ENCODE measurements at regions not wholly inside any gene's neighbourhood (a gene's known extent, or its start where the extent isn't known, plus 50 kb on each side); places are given as distances from the start of the nearest gene placed in this dataset.

- ATAC-seq = no peak
- Histone ChIP-seq H3K4me3 (ENCODE audit: low read length) (no peak overlapping the region), H3K9me3 (ENCODE audit: control insufficient read depth, insufficient read depth, low read length) (no peaks in the 10 kb centered on the region), H3K4me1 (ENCODE audit: control insufficient read depth, insufficient read depth, low read length) (no peaks in the 10 kb centered on the region), H3K36me3 (ENCODE audit: control insufficient read depth, insufficient read depth, low read length) (no peaks in the 10 kb centered on the region), H3K27me3 (ENCODE audit: control insufficient read depth, insufficient read depth, low read length) (no peaks in the 10 kb centered on the region), H3K27ac (ENCODE audit: low read length) (no peak overlapping the region)
- Mint-ChIP-seq H3K4me3 (no peak overlapping the region), H3K27me3 (ENCODE audit: low read depth in 2 of 2) (peaks cover 31 to 61% of the 10 kb centered on the region in 2 donors), H3K9me3 (no peaks in the 10 kb centered on the region), H3K4me1 (peaks cover 0 to 5% of the 10 kb centered on the region in 2 donors), H3K27ac (no peak overlapping the region), H3K36me3 (no peaks in the 10 kb centered on the region)
- TF ChIP-seq, protein P1, sequence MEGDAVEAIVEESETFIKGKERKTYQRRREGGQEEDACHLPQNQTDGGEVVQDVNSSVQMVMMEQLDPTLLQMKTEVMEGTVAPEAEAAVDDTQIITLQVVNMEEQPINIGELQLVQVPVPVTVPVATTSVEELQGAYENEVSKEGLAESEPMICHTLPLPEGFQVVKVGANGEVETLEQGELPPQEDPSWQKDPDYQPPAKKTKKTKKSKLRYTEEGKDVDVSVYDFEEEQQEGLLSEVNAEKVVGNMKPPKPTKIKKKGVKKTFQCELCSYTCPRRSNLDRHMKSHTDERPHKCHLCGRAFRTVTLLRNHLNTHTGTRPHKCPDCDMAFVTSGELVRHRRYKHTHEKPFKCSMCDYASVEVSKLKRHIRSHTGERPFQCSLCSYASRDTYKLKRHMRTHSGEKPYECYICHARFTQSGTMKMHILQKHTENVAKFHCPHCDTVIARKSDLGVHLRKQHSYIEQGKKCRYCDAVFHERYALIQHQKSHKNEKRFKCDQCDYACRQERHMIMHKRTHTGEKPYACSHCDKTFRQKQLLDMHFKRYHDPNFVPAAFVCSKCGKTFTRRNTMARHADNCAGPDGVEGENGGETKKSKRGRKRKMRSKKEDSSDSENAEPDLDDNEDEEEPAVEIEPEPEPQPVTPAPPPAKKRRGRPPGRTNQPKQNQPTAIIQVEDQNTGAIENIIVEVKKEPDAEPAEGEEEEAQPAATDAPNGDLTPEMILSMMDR (IDR thresholded peaks at IDR 0.05) = no peak
- no peak for DNase-seq
- intact Hi-C loops (cut with micrococcal nuclease) = no loop called here
- WGBS (ENCODE audit: insufficient coverage) = 65% methylated on average over 7 of the region's 7 CpGs
Measured at GRCh38 chr2:176763851-176764404, 448.7 kb upstream of the HNRNPA3 start.

DNA sequence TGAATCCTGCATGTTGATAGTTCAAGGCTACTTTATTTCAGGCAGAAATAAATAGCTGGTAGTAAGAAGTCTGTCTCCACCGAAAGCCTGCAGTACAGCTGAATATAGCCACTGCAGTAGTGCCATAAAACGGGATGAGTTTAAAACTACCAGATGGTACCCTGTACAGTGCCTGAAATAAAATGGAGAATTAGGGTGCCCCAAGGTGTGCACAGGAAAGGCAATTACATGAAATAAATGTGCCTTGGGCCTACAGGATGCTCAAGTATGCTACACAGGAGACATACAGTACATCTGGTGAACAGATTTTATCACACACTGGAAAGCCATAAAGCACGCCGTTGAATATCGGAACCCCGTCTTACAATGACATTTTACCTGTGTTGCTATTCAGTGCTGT lies 447.7 kb upstream of the HNRNPA3 start:
- Histone ChIP-seq H3K27ac (ENCODE audit: low read length) (no peak overlapping the region), H3K27me3 (ENCODE audit: control insufficient read depth, insufficient read depth, low read length) (no peaks in the 10 kb centered on the region), H3K4me3 (ENCODE audit: low read length) (no peak overlapping the region), H3K4me1 (ENCODE audit: control insufficient read depth, insufficient read depth, low read length) (no peaks in the 10 kb centered on the region), H3K9me3 (ENCODE audit: control insufficient read depth, insufficient read depth, low read length) (no peaks in the 10 kb centered on the region), H3K36me3 (ENCODE audit: control insufficient read depth, insufficient read depth, low read length) (no peaks in the 10 kb centered on the region)
- Mint-ChIP-seq H3K4me1 (peaks cover 0 to 9% of the 10 kb centered on the region in 2 donors), H3K4me3 (no peak overlapping the region), H3K36me3 (no peaks in the 10 kb centered on the region), H3K27ac (no peak overlapping the region), H3K9me3 (no peaks in the 10 kb centered on the region), H3K27me3 (ENCODE audit: low read depth in 2 of 2) (peaks cover 39 to 57% of the 10 kb centered on the region in 2 donors)
- DNase-seq (no peak), ATAC-seq (no peak)
- intact Hi-C loops (cut with micrococcal nuclease) = no loop called here
- 91% methylated on average over 6 of the region's 6 CpGs for WGBS (ENCODE audit: insufficient coverage)
- TF ChIP-seq, protein P1 (IDR thresholded peaks at IDR 0.05) = no peak

- no peaks in the 10 kb centered on the region for H3K36me3 Mint-ChIP-seq
- 95% methylated on average over 9 of the region's 9 CpGs for WGBS (ENCODE audit: insufficient coverage)
- DNase-seq (no peak), ATAC-seq (no peak)
- no peak overlapping the region for H3K27ac Mint-ChIP-seq
- H3K27me3 Mint-ChIP-seq (ENCODE audit: low read depth in 2 of 2) = peaks cover 39 to 51% of the 10 kb centered on the region in 2 donors
- Histone ChIP-seq H3K9me3 (ENCODE audit: control insufficient read depth, insufficient read depth, low read length) (no peaks in the 10 kb centered on the region), H3K4me3 (ENCODE audit: low read length) (no peak overlapping the region), H3K27me3 (ENCODE audit: control insufficient read depth, insufficient read depth, low read length) (no peaks in the 10 kb centered on the region), H3K4me1 (ENCODE audit: control insufficient read depth, insufficient read depth, low read length) (no peaks in the 10 kb centered on the region), H3K27ac (ENCODE audit: low read length) (no peak overlapping the region), H3K36me3 (ENCODE audit: control insufficient read depth, insufficient read depth, low read length) (no peaks in the 10 kb centered on the region)
- no peak overlapping the region for H3K4me3 Mint-ChIP-seq
- TF ChIP-seq, protein P1 (IDR thresholded peaks at IDR 0.05) = no peak
- H3K9me3 Mint-ChIP-seq = no peaks in the 10 kb centered on the region
- H3K4me1 Mint-ChIP-seq = peaks cover 0 to 9% of the 10 kb centered on the region in 2 donors
- intact Hi-C loops (cut with micrococcal nuclease) = no loop called here
Measured at GRCh38 chr2:176766005-176766404, 446.6 kb upstream of the HNRNPA3 start.

DNA sequence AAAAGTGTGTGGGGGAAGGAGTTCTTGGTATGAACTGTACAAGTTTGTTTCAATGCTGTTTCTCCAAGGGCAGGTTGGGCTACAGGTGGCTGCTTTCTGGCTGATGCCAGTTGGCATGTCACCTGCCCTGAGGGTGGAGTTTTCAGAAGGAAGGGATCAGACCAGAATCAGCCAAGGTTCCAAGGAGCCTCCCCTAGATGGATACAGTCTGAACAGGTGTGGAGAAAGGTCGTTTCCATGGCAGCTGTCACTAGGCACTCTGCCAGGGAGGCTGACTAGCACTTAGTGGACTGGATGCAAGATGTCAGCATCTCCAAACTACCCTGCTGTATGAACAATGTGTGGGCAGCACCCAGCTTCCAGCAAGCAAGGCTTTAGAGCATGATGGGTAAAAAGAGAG lies 444.4 kb upstream of the HNRNPA3 start:
- H3K4me1 ChIP-seq (ENCODE audit: control insufficient read depth, insufficient read depth, low read length) = no peaks in the 10 kb centered on the region
- peaks cover 5% of the 10 kb centered on the region for H3K9me3 ChIP-seq (ENCODE audit: control insufficient read depth, insufficient read depth, low read length)
- 73% methylated on average over 1 of the region's 1 CpG for WGBS (ENCODE audit: insufficient coverage)
- Mint-ChIP-seq H3K4me3 (no peak overlapping the region), H3K36me3 (peaks cover 9% of the 10 kb centered on the region), H3K4me1 (peaks cover 0 to 9% of the 10 kb centered on the region in 2 donors), H3K9me3 (peaks cover 2 to 3% of the 10 kb centered on the region in 2 donors), H3K27ac (no peak overlapping the region), H3K27me3 (ENCODE audit: low read depth in 2 of 2) (peaks cover 36 to 39% of the 10 kb centered on the region in 2 donors)
- no peaks in the 10 kb centered on the region for H3K36me3 ChIP-seq (ENCODE audit: control insufficient read depth, insufficient read depth, low read length)
- H3K27me3 ChIP-seq (ENCODE audit: control insufficient read depth, insufficient read depth, low read length) = no peaks in the 10 kb centered on the region
- no peak for ATAC-seq
- H3K4me3 ChIP-seq (ENCODE audit: low read length) = no peak overlapping the region
- H3K27ac ChIP-seq (ENCODE audit: low read length) = no peak overlapping the region
- intact Hi-C loops (cut with micrococcal nuclease) = no loop called here
- TF ChIP-seq, protein P1 (IDR thresholded peaks at IDR 0.05) = no peak
- DNase-seq = no peak

Data from natural killer cell (primary cell).